HG02852 (cell line): ENCODE measurements at regions not wholly inside any gene's neighbourhood (a gene's known extent, or its start where the extent isn't known, plus 50 kb on each side); places are given as distances from the start of the nearest gene placed in this dataset.
"Not testable (repeated sequence)": the region's sequence is repeated elsewhere in the genome, so short reads cannot be mapped to it uniquely, and the experiment has no call there.

Experiments used
- ATAC-seq: cut with Tn5 transposase; IDR thresholded peaks from one replicate; pipeline ENCODE4 v1.9.1; 2021; ENCODE audit warnings: mild to moderate bottlenecking, moderate library complexity; ENCODE audit not compliant: unreplicated experiment

- no peak for ATAC-seq
These were observed 77.8 kb downstream of the TEX36 start for GRCh38 chr10:125605167-125605566.

- ATAC-seq: no peak
These were observed 80.1 kb downstream of the TEX36 start for GRCh38 chr10:125602825-125603224.

GRCh38 chr10:125599194-125599593 lies 83.8 kb downstream of the TEX36 start:
- no peak for ATAC-seq

GRCh38 chr10:125595911-125596310 lies 87.1 kb downstream of the TEX36 start:
- ATAC-seq: no peak

- no peak for ATAC-seq
These were observed 89.3 kb downstream of the TEX36 start for GRCh38 chr10:125593644-125594043.

GRCh38 chr10:125592897-125593296 lies 90.1 kb downstream of the TEX36 start:
- ATAC-seq: no peak

GRCh38 chr10:125591886-125592285 lies 91.1 kb downstream of the TEX36 start:
- no peak for ATAC-seq

- not testable (repeated sequence) for ATAC-seq
These were observed 94.2 kb downstream of the TEX36 start for GRCh38 chr10:125588738-125589137.

GRCh38 chr10:125584954-125585353 lies 98.0 kb downstream of the TEX36 start:
- no peak for ATAC-seq

GRCh38 chr10:125578658-125579315 lies 104.2 kb downstream of the TEX36 start:
- no peak for ATAC-seq

GRCh38 chr10:125575843-125576242 lies 107.1 kb downstream of the TEX36 start:
- ATAC-seq: no peak

GRCh38 chr10:125568156-125568555 lies 114.8 kb downstream of the TEX36 start:
- ATAC-seq: no peak

- no peak for ATAC-seq
These were observed 115.4 kb downstream of the TEX36 start for GRCh38 chr10:125567529-125567928.

GRCh38 chr10:125565046-125565445 lies 117.9 kb downstream of the TEX36 start:
- no peak for ATAC-seq

GRCh38 chr10:125564570-125564969 lies 118.4 kb downstream of the TEX36 start:
- no peak for ATAC-seq

GRCh38 chr10:125562737-125563136 lies 120.2 kb downstream of the TEX36 start:
- no peak for ATAC-seq

- no peak for ATAC-seq
These were observed 122.0 kb downstream of the TEX36 start for GRCh38 chr10:125560947-125561346.

- peak; percentile 50 for ATAC-seq
These were observed 123.8 kb downstream of the TEX36 start for GRCh38 chr10:125559210-125559609.

- ATAC-seq: no peak
These were observed 125.0 kb downstream of the TEX36 start for GRCh38 chr10:125557801-125558505.

- ATAC-seq: no peak
These were observed 125.7 kb downstream of the TEX36 start for GRCh38 chr10:125557311-125557710.

GRCh38 chr10:125556882-125557281 lies 126.1 kb downstream of the TEX36 start:
- no peak for ATAC-seq

- no peak for ATAC-seq
These were observed 127.2 kb downstream of the TEX36 start for GRCh38 chr10:125555743-125556142.

- ATAC-seq: no peak
These were observed 127.7 kb downstream of the TEX36 start for GRCh38 chr10:125555267-125555666.
